GM19395 (cell line): ENCODE measurements at regions not wholly inside any gene's neighbourhood (a gene's known extent, or its start where the extent isn't known, plus 50 kb on each side); places are given as distances from the start of the nearest gene placed in this dataset.

Experiments used
- ATAC-seq: cut with Tn5 transposase; IDR thresholded peaks from one replicate; pipeline ENCODE4 v1.9.1; 2021; ENCODE audit warnings: mild to moderate bottlenecking, moderate library complexity; ENCODE audit not compliant: unreplicated experiment

DNA sequence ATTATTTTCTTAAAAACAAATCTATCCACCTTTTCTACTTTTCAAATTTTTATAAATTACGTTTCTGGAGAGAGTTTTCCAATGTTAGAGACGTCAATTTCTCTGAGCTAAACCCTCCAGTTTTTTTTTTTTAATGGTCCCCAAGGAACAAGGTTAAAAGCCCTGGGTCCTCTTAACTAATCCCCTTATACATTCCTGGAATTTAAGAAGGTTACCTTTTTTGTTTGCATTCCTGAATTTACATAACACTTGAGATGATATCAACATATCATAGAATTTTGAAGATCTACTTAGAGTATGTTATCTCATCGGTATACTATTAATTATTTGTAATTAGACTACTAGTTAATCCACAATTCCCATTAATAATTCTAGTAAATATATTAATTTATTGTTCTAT lies 662.2 kb upstream of the LRFN5 start:
- ATAC-seq: no peak

DNA sequence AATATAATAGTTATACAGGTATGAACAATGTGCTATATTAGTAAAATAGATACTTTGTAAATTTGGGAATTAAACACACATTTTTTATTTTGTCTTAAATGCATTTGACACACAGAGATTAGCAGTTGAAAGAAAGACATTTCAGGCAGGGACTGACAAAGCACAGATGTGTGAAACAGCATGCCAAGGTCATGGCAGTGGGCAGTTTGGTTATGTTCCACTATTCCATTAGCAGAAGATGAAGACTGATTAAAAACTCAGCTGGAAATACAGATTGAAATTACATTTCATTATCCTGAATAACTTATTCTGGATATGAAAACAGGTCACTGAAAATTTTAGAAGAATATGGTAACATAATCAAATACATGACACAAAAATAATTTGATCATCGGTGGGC lies 669.8 kb upstream of the LRFN5 start:
- no peak for ATAC-seq

DNA sequence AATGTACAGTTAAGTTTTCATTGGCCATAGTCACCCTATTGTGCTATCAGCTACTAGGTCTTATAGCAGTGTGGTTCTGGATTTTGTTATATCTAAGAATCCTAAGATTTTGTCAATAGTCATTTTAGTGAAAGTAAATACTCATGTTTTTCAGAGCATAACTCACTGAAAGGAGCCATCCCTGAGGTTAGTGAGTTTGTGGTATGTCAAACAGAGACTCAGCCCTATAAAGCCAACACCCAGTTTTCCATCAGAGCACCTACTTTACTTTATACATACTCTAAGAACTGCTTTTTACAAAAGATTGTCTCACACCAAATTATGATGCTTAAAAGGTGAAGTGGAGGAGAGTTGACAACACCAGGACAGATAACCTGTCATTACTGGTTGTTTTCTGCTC lies 686.3 kb upstream of the LRFN5 start:
- ATAC-seq: no peak

DNA sequence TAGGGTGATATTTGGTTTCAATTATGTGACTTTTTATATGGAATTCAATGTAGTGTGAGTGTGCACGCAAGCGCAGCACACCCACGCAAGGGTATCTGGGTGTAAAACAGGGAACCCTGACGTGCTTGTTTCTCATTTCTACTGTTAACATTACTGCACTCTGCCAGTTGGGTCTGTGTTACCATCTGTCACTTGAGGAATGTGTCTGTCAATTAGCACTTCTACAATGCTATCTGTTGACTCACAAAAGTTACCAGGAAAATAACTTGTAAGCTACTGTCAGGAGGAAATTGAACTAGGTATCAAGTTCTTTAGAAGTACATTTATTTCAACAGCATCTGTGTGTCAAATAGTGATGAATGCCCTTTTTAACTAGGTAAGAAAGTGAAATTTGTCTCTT lies 695.5 kb upstream of the LRFN5 start:
- ATAC-seq: no peak

DNA sequence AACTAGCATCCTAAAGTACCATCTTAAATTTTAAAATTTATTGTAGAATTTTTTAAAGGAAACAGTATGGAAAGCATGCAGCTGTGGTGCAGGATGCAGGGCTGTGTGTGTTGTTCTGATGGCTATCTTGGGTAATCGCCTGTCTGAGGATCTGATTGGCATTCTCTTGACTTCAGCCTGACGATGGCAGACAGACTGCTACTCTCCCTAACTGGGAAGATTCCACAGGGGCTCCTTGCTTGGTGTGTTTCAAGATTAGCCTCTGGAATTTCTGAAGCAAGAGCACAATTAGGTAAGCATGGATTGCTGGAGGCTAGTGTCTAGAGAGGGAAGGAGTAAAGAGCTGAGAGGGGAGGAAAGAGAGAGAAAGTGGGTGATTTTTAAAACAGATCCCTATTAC lies 696.8 kb upstream of the LRFN5 start:
- no peak for ATAC-seq

DNA sequence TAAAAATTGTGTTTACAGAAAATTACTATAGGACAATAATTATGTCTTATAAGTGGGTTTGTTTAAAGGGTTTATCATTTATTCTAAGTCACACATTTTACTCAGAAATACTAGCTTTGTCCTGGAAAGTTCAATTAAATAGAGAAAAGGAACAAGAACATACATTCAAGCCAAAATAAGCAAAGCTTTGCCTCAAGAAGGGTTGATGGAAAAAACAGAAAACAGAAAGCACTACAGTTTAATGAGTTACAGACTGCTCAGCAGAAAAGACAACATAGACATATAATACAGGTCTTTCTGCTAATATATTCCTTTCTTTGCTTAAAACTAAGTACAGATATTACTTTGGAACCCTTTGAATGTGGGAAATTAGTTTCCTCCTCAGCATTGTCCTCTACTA lies 703.0 kb upstream of the LRFN5 start:
- no peak for ATAC-seq

DNA sequence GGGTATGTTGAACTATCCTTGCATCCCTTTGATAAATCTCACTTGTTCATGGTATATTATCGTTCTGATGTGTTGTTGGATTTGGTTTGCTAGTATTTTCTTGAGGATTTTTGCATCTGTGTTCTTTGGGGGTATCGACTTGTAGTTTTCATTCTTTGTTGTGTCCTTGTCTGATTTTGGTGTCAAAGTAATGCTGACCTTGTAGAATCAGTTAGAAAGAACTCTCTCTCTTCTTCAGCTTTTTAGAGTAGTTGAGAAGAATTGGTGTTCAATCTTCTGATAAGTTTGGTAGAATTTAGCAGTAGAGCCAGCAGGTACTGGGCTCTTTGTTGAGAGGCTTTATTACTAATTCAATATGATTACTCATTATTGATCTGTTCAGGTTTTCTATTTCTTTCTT lies 707.2 kb upstream of the LRFN5 start:
- ATAC-seq: no peak

DNA sequence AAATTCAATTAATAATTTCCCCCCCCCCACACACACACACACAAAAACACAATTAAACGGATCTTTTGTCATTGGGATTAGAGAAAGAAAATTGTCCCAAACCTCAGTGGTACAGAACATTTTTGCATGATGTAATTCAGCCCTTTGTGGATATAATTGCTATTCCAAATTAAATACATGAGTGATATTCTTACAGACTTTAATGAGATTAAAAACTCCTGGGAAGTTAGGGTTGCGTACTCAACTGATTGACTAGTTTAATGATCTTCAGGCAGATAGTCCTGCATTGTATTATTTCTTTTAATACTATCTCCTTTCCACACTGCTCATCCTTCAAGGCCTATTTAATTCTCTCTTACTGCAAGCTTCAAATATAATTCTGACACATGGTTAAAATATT lies 711.8 kb upstream of the LRFN5 start:
- no peak for ATAC-seq

DNA sequence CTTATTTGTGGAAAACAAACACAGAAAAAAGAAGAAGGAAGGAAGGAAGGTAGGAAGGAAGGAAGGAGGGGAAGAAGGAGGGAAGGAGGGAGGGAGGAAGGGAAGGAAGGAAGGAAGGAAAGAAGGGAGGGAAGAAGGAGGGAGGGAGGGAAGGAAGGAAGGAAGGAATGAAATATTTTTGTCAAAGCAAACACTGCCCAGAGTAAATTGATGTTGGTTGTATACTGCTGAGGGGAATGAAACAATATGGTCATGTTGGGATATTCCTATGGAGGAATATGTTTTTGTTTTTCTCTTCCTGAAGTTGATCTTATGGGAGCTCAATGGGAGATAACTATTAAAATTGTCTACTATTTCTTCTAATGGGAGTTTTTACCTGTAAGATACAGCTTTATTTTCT lies 717.5 kb upstream of the LRFN5 start:
- no peak for ATAC-seq

DNA sequence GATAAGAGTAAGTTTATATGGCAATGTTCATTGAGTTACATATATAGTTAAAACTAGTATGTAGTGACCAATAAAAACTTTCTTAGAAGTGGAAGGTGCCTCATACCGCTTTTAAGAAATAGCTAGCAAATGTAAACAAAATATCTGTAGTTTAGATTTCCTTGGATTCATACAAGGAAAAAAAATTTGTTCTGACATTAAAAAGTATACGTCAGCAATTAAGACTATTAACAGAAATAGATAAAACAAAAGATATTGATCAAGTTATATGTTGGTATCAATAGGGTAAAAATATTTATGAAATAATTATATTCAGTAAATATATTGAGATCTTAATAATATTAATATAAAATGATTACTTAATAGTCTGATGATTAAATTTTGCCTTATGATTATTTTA lies 718.8 kb upstream of the LRFN5 start:
- no peak for ATAC-seq

DNA sequence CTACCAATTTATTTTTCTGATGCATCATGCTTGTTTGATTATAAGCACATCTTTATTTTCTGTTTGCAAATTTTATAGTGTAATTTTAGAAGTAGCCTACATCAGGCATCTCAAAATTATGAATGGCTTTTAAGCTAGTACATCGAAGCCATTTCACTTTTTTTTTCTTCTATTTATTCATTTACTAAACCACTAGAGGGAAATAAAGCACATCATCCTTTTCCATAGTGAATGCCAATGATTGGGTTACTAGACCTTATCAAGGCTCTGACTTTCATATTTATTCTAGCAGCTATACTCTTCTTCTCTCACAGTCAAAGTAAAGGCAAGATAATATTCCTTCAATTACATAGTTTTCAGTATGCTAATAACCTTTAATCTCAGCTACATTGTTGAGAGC lies 736.4 kb upstream of the LRFN5 start:
- ATAC-seq: no peak

DNA sequence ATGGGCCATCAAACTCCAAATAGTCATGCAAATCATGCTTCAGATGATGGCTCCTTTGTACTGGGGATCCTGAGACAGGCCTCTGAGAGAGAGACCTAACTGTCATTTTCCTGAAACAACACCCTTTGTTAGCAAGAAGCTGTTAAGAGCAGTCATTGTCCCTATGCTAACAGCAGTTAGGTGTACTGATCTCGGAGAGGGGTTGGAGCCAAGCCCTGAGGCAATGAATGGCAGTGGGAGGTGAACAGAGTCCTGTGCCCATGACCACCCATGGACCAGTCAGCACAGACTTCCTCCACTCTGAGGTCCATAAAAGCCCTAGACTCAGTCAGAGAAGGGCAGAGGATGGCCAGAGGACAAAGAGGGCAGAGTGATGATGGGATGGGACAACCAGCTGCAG lies 747.6 kb upstream of the LRFN5 start:
- ATAC-seq: no peak

DNA sequence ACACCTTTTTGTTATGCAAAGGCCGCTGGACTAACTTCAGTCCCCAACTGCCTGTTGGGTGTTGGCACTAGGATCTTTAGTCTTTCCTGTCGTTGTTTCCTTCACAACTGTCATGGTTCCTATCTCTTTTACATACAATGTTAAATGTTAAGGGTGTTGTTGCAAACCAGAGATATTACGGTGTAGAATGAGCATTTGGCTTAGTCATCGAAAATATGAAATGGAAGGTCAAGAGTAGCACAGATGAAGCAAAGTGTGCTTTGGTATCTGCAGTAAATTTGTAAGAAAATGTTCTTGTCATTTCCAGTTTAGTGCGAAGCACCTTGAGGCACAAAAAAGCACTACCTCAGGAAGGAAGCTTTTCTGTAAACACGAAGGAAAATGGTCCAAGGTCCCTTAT lies 751.3 kb upstream of the LRFN5 start:
- no peak for ATAC-seq

DNA sequence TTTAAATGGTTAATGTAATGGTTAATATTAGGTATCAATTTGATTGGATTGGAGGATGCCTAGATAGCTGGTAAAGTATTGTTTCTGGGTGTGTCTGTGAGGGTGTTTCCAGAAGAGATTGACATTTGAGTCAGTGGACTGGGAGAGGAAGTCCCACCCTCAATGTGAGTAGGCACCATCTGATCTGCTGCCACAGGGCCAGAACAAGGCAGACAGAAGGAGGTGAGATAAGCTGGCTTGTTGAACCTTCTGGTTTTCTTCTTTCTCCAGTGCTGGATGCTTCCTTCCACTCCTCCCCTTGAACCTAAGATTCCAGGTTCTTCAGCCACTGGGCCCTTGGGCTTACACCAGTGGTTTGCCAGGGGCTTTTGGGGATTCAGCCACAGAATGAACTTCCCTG lies 756.5 kb upstream of the LRFN5 start:
- ATAC-seq: no peak

DNA sequence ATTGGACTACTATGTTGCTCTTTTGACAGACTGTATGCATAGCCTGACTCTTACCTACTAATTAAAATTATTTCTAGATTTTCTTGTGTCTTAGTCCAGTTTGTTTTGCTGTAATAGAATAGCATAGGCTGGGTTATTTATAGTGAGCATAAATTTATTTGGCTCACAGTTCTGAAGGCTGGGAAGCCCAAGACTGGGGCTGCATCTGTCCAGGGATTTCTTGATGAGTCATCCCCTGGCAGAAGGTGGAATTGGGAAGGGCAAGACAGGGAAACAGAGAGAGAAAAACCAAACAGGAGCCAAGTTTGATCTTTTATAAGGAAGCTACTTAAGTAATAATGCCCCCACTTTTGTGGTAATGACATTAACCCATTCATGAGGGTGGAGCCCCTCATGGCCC lies 759.2 kb upstream of the LRFN5 start:
- ATAC-seq: no peak

DNA sequence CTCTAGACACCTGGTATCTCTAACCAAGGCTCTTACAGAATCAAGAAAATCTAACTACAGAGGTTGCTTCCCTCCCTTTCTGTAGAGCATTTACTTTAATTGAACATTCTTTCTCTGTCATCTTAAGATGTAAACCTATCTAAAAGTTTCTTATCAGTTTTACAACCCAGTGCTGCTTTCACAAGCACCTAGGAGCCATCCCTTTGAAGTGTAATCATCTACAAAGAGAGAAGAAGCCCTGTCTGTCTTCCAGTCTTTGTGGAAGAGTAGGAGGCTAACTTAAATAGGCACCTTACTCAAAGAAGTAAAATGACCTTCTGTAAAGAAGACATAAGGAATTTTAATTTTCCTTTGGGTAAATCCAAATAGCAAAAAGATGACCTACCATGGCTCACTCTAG lies 763.9 kb upstream of the LRFN5 start:
- ATAC-seq: no peak

DNA sequence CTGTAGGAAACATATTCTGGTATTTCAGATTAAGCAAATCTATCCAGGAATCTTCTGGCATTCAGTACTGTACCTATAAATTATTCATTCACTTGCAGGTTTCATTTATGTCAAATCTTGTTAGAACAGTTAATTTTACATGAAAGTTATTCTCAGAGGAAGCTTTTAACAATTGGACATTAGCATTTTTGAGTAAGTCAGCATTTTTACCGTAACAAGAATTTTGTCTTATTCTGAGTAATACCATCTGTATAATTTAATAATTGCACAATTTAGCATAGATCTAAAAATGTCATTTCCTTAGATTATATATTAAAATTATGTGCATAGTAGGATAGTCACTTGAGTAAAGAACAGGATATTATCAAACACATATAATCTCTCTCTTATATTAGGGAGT lies 764.8 kb upstream of the LRFN5 start:
- no peak for ATAC-seq

DNA sequence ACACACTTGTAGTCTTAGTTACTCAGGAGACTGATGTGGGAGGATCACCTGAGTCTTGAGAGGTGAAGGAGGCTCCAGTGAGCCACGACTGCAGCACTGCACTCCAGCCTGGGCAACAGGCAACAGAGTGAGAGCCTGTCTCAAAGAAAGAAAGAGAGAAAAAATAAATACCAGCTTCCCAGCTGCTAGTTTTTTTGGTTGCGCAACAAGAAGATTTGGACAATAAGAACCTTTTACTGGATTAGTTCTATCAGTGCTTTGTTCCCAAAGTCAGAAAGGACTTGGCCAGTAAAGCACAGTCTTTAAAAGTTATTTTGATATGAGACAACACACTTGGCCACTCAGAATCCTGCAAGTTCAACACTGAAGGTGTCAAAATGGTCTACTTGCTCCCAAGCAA lies 768.1 kb upstream of the LRFN5 start:
- ATAC-seq: no peak

DNA sequence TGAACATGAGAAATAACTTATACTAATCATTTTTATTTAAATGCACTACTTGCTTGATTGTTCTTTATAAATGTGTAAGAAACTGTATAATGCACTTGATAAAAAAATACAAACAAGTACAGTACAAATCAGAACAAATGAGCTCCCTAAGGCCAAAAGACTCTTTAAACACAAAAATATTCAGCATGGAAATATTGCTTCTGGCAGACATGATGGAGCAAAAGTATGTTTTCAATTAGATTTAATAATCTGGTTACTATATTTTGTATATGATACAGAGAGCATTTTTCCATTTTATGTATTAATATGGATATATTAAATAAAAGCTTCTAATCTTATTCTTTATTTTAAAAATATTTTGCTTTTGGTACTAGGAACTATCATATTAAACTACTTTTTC lies 800.2 kb upstream of the LRFN5 start:
- no peak for ATAC-seq

DNA sequence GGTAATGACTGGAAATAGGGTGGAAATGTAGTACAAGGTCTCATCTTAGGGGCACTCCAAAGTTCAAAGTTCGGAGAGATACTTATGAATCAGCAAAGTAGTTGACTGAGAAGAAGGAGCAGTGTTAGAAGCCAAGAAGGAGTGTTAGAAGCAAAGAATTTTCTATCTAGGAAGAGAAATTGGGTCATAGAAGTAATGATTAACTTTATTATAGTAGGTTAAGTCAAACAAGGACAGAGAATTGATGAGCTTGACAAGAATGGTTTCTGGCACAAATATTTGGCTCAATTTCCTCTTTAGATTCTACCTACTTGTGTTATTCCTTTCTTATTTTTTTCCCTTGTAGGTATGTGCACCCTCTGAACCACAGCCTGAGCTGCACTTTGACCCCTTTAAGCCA lies 810.5 kb upstream of the LRFN5 start:
- no peak for ATAC-seq

DNA sequence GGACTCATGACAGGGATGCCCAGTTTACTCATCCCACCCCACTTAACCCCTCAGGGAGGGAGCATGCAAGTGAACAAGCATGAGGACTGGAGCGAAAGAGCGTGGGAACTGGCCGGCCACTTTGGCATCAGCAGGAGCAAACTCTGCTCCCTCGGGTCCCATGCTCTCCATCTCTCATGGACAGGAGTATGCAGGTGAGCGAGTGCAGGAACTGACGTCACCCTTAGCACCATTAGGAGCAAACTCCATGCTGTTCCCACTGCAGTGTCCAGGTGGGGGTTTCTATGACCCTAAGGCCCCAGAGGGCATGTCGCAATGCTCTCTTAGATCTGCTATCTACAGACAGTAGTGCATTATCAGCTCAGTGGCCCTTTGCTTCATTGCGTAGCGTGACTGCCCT lies 821.8 kb upstream of the LRFN5 start:
- no peak for ATAC-seq

DNA sequence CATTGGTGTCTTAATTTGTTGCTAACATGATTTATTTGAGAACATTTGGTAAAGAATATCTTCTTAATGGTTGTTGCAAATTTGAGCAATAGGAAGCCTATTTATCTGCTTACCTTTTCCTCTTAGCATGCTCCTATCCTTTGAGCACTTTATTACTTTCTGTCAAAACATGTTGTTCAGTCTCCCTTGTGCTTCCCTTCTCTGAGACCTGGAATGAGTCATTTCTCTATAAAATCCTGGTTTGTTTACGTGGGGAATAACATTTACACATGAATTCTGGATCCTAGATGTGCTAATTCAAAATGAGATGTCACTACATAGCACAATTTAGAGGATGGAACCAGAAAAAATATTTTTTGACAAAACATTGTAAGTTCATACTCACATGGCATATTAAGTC lies 844.0 kb upstream of the LRFN5 start:
- no peak for ATAC-seq

DNA sequence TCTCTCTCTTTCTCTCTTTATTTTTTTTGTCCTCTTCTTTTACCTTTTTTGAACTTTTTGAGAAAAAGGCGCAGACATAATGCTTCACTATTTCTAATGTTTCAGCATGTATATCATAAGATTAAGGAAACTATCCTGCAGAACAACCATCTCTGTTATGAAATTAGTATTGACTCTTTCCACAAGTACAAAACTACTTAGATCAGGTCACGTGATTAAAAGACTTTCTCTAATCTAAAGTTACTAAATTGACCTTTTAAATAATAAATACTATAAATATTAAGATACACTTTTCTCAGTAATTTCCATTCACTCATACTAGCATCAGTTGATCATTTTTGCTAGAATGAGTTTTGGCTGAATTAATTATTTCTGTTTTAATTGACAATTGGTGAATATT lies 844.5 kb upstream of the LRFN5 start:
- no peak for ATAC-seq

DNA sequence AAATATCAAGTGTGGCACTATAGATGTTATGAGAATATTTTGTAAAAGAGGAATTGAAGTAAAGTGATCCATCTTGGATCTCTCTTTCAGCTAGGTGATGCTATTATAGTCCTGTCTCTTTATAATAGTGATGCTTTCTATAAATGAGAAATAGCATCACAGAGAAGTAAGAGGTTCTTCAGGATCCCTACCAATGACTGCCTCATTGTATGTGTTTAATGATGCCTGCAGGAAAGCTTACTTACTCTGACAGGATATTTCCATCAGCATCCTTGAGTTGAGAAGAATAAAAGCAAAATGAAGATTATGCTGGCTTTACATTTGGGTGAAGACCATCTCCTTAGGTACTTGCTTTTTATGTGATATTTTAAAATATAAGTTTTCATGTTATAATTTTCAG lies 846.0 kb upstream of the LRFN5 start:
- ATAC-seq: no peak
